Thyroid gland (tissue), 4 donors: ENCODE measurements at regions not wholly inside any gene's neighbourhood (a gene's known extent, or its start where the extent isn't known, plus 50 kb on each side); places are given as distances from the start of the nearest gene placed in this dataset.

Source experiments
- DNase-seq, 2 donors: peaks; one replicate each; pipeline ENCODE4 v3.0.0-alpha.2; 2019
- H3K27ac ChIP-seq, 3 donors: fragments of 200-600 bp; sonication (generic); 1 replicate in 2 of 3; 2 replicates in 1 of 3; pipeline ENCODE4 v1.5.1; 2016 to 2019; ENCODE audit warnings: mild to moderate bottlenecking in 1 of 3, moderate library complexity in 1 of 3
- H3K27me3 ChIP-seq: fragments of 200-600 bp; sonication (generic); one replicate; pipeline ENCODE4 v1.5.1; 2019
- H3K36me3 ChIP-seq, 2 donors: fragments of 200-600 bp; sonication (generic); one replicate each; pipeline ENCODE4 v1.5.1; 2016 to 2019
- H3K4me1 ChIP-seq, 2 donors: fragments of 200-600 bp; sonication (generic); one replicate each; pipeline ENCODE4 v1.5.1; 2017 to 2019
- H3K4me3 ChIP-seq, 3 donors: fragments of 200-600 bp; sonication (generic); replicated peaks in 1 of 3; 1 replicate in 2 of 3; 2 replicates in 1 of 3; pipeline ENCODE4 v1.5.1; 2016; ENCODE audit warnings: mild to moderate bottlenecking in 1 of 3
- H3K9me3 ChIP-seq: fragments of 200-600 bp; sonication (generic); one replicate; pipeline ENCODE4 v1.5.1; 2017
- CTCF ChIP-seq, 6 experiments: fragments of 200-600 bp in 3 of 6; fragments of 450-650 bp in 3 of 6; sonication (generic) in 3 of 6; IDR thresholded peaks; one replicate each; pipeline ENCODE4 v1.5.1; 2016 to 2019; ENCODE audit warnings: antibody characterized with exemption in 6 of 6, mild to moderate bottlenecking in 2 of 6, inconsistent platforms in 1 of 6, moderate library complexity in 1 of 6
- POLR2A ChIP-seq, 2 donors: fragments of 450-650 bp; IDR thresholded peaks; one replicate each; pipeline ENCODE4 v1.6.1; 2017; ENCODE audit warnings: antibody characterized with exemption in 2 of 2, mild to moderate bottlenecking in 2 of 2, moderate library complexity in 1 of 2
- WGBS, 2 donors: methylation state at CpG; one replicate each; pipeline ENCODE4 v1.1.5; 2017; 5-methylcytosine and 5-hydroxymethylcytosine counted together
- intact Hi-C: fragments of 100-400 bp; cut with DNase I; formaldehyde crosslinking; loops from one replicate; pipeline ENCODE4 v1.15.1; 2023

GRCh38 chr5:89480406-89481007 is 597.5 kb upstream of the MEF2C start:
- Histone ChIP-seq H3K4me3 (no peak overlapping the region), H3K9me3 (no peaks in the 10 kb centered on the region), H3K4me1 (no peaks in the 10 kb centered on the region), H3K36me3 (no peaks in the 10 kb centered on the region), H3K27me3 (no peaks in the 10 kb centered on the region), H3K27ac (no peak overlapping the region)
- intact Hi-C loops, result no loop called here
- no peak for DNase-seq
- 97 to 100% methylated on average over 1 of the region's 1 CpG for WGBS, 2 donors
- TF ChIP-seq CTCF (IDR thresholded peaks at IDR 0.05), result no peak
- no peak for TF ChIP-seq POLR2A (IDR thresholded peaks at IDR 0.05)

GRCh38 chr5:89478851-89479250 is 595.9 kb upstream of the MEF2C start:
- no peak overlapping the region for H3K27ac ChIP-seq
- no peaks in the 10 kb centered on the region for H3K4me1 ChIP-seq
- no peaks in the 10 kb centered on the region for H3K27me3 ChIP-seq
- H3K4me3 ChIP-seq, result no peak overlapping the region
- no peak for TF ChIP-seq CTCF (IDR thresholded peaks at IDR 0.05)
- TF ChIP-seq POLR2A (IDR thresholded peaks at IDR 0.05), result no peak
- no peaks in the 10 kb centered on the region for H3K36me3 ChIP-seq
- no peak for DNase-seq
- no peaks in the 10 kb centered on the region for H3K9me3 ChIP-seq
- WGBS, 2 donors, result 90 to 95% methylated on average over 1 of the region's 1 CpG
- intact Hi-C loops, result no loop called here

- Histone ChIP-seq H3K27ac (no peak overlapping the region), H3K27me3 (no peaks in the 10 kb centered on the region), H3K4me3 (no peak overlapping the region), H3K36me3 (no peaks in the 10 kb centered on the region), H3K9me3 (no peaks in the 10 kb centered on the region), H3K4me1 (no peaks in the 10 kb centered on the region)
- intact Hi-C loops, result no loop called here
- no peak for DNase-seq
- WGBS, 2 donors, result 67 to 77% methylated on average over 3 of the region's 3 CpGs
- no peak for TF ChIP-seq POLR2A (IDR thresholded peaks at IDR 0.05)
- TF ChIP-seq CTCF (IDR thresholded peaks at IDR 0.05), result no peak
Measured at GRCh38 chr5:89473196-89473595, 590.2 kb upstream of the MEF2C start.

- intact Hi-C loops, result no loop called here
- Histone ChIP-seq H3K9me3 (no peaks in the 10 kb centered on the region), H3K27me3 (no peaks in the 10 kb centered on the region), H3K4me1 (no peaks in the 10 kb centered on the region), H3K27ac (no peak overlapping the region), H3K36me3 (no peaks in the 10 kb centered on the region), H3K4me3 (no peak overlapping the region)
- no peak for DNase-seq
- 68 to 85% methylated on average over 1 of the region's 1 CpG for WGBS, 2 donors
- TF ChIP-seq POLR2A (IDR thresholded peaks at IDR 0.05) (no peak), CTCF (IDR thresholded peaks at IDR 0.05) (no peak)
Measured at GRCh38 chr5:89471541-89471940, 588.6 kb upstream of the MEF2C start.

- DNase-seq, result no peak
- Histone ChIP-seq H3K4me1 (no peaks in the 10 kb centered on the region), H3K27me3 (no peaks in the 10 kb centered on the region), H3K9me3 (no peaks in the 10 kb centered on the region), H3K36me3 (no peaks in the 10 kb centered on the region), H3K27ac (no peak overlapping the region), H3K4me3 (no peak overlapping the region)
- no peak for TF ChIP-seq CTCF (IDR thresholded peaks at IDR 0.05)
- TF ChIP-seq POLR2A (IDR thresholded peaks at IDR 0.05), result no peak
- intact Hi-C loops, result no loop called here
Measured at GRCh38 chr5:89471115-89471514, 588.1 kb upstream of the MEF2C start.
